Stimulated activated CD4-positive, alpha-beta T cell treated with anti-CD3 and anti-CD28 coated beads, Interleukin-1b, Interleukin-23, amount 100 ng/mL, for 24 hours (primary cell): ENCODE measurements at regions not wholly inside any gene's neighbourhood (a gene's known extent, or its start where the extent isn't known, plus 50 kb on each side); places are given as distances from the start of the nearest gene placed in this dataset.

Source experiments
- DNase-seq, 4 experiments: peaks; one replicate each; pipeline ENCODE4 v3.0.0-alpha.2; 2020; ENCODE audit warnings: low read depth in 4 of 4, low spot score in 1 of 4

GRCh38 chr2:8515864-8516533 is 165.9 kb upstream of the ID2 start:
- DNase-seq = no peak

- no peak for DNase-seq
Measured at GRCh38 chr2:8517850-8518498, 163.9 kb upstream of the ID2 start.

- no peak for DNase-seq
Measured at GRCh38 chr2:8518979-8519668, 162.7 kb upstream of the ID2 start.

- DNase-seq = no peak
Measured at GRCh38 chr2:8520791-8521344, 161.0 kb upstream of the ID2 start.

- no peak for DNase-seq
Measured at GRCh38 chr2:8522687-8523086, 159.2 kb upstream of the ID2 start.

- no peak for DNase-seq
Measured at GRCh38 chr2:8524388-8524787, 157.5 kb upstream of the ID2 start.

- DNase-seq = no peak
Measured at GRCh38 chr2:8524823-8525222, 157.0 kb upstream of the ID2 start.

- no peak for DNase-seq
Measured at GRCh38 chr2:8525236-8525581, 156.6 kb upstream of the ID2 start.

- DNase-seq = no peak
Measured at GRCh38 chr2:8525582-8526402, 156.1 kb upstream of the ID2 start.

- DNase-seq = no peak
Measured at GRCh38 chr2:8526403-8526696, 155.5 kb upstream of the ID2 start.

- no peak for DNase-seq
Measured at GRCh38 chr2:8527031-8527430, 154.8 kb upstream of the ID2 start.

- no peak for DNase-seq
Measured at GRCh38 chr2:8527676-8528075, 154.2 kb upstream of the ID2 start.

GRCh38 chr2:8528863-8529262 is 153.0 kb upstream of the ID2 start:
- DNase-seq = no peak

GRCh38 chr2:8529706-8530277 is 152.1 kb upstream of the ID2 start:
- DNase-seq = no peak

GRCh38 chr2:8531481-8531880 is 150.4 kb upstream of the ID2 start:
- no peak for DNase-seq

- no peak for DNase-seq
Measured at GRCh38 chr2:8532438-8532837, 149.4 kb upstream of the ID2 start.

GRCh38 chr2:8533923-8534322 is 147.9 kb upstream of the ID2 start:
- DNase-seq = no peak

- DNase-seq = no peak
Measured at GRCh38 chr2:8534386-8534728, 147.5 kb upstream of the ID2 start.

- no peak for DNase-seq
Measured at GRCh38 chr2:8534729-8535468, 147.0 kb upstream of the ID2 start.

GRCh38 chr2:8535469-8535795 is 146.4 kb upstream of the ID2 start:
- no peak for DNase-seq
